H1 (cell line): ENCODE measurements at regions not wholly inside any gene's neighbourhood (a gene's known extent, or its start where the extent isn't known, plus 50 kb on each side); places are given as distances from the start of the nearest gene placed in this dataset.

Source experiments
- CTCF ChIA-PET: fragments of 300-600 bp; sonication (Branson Sonifier 250); formaldehyde crosslinking; loops from one replicate; lab custom pipeline; 2021; ENCODE audit not compliant: partially characterized antibody; lab: Charles Lee
- POLR2A ChIA-PET: fragments of 300-600 bp; sonication (Branson Sonifier 250); formaldehyde crosslinking; loops from one replicate; lab custom pipeline; 2021; ENCODE audit warnings: inconsistent platforms; ENCODE audit not compliant: partially characterized antibody; lab: Charles Lee
- DNase-seq, 2 experiments: peaks; one replicate each; pipeline versions ENCODE4 v3.0.0 to v3.0.0-alpha.2; 2010 to 2022; ENCODE audit warnings: low spot score in 2 of 2, low read depth in 1 of 2, mixed read lengths in 1 of 2
- FAIRE-seq: peaks from 2 replicates; lab custom pipeline; 2011; peaks lifted over from hg19 to GRCh38; lab: Jason Lieb, UNC
- H2AFZ ChIP-seq: 2 replicates; pipeline ENCODE4 v1.8.1; 2012; ENCODE audit warnings: low read length, inconsistent platforms
- H2AK5ac ChIP-seq: 2 replicates; pipeline ENCODE4 v1.6.1; 2013; ENCODE audit warnings: low read depth, low read length
- H2BK120ac ChIP-seq: replicated peaks from 2 replicates; pipeline ENCODE3; 2013; ENCODE audit warnings: low read depth, low read length, inconsistent platforms
- H2BK12ac ChIP-seq: 2 replicates; pipeline ENCODE4 v1.6.1; 2013; ENCODE audit warnings: low read depth, low read length
- H2BK15ac ChIP-seq: 2 replicates; pipeline ENCODE4 v1.6.1; 2013; ENCODE audit warnings: low read length
- H2BK20ac ChIP-seq: 2 replicates; pipeline ENCODE4 v1.6.1; 2013; ENCODE audit warnings: low read length
- H2BK5ac ChIP-seq: 2 replicates; pipeline ENCODE4 v1.6.1; 2013; ENCODE audit warnings: low read depth, low read length
- H3K14ac ChIP-seq: 2 replicates; pipeline ENCODE4 v1.6.1; 2013; ENCODE audit warnings: inconsistent platforms; ENCODE audit not compliant: insufficient read length
- H3K18ac ChIP-seq: 2 replicates; pipeline ENCODE4 v1.6.1; 2013; ENCODE audit warnings: low read length; ENCODE audit errors: extremely low read depth
- H3K23ac ChIP-seq: 2 replicates; pipeline ENCODE4 v1.6.1; 2013; ENCODE audit warnings: inconsistent platforms; ENCODE audit not compliant: insufficient read length
- H3K23me2 ChIP-seq: 2 replicates; pipeline ENCODE4 v1.6.1; 2013; ENCODE audit warnings: low read depth, low read length
- H3K27ac ChIP-seq: 2 replicates; pipeline ENCODE4 v1.6.1; 2011; ENCODE audit warnings: low read depth, low read length, inconsistent platforms
- H3K27me3 ChIP-seq, 4 experiments: replicated peaks in 1 of 4; 1 replicate in 1 of 4; 2 replicates in 3 of 4; pipeline versions ENCODE4 v1.6.1 to v1.8.1; 2011 to 2013; ENCODE audit warnings: low read length in 3 of 4, mild to moderate bottlenecking in 3 of 4, inconsistent platforms in 2 of 4, mixed read lengths in 2 of 4, moderate library complexity in 1 of 4; ENCODE audit not compliant: control insufficient read depth in 3 of 4, insufficient read depth in 3 of 4; ENCODE audit errors: extremely low read depth in 1 of 4
- H3K36me3 ChIP-seq, 4 experiments: 2 replicates each; pipeline versions ENCODE4 v1.6.1 to v1.8.1; 2011 to 2013; ENCODE audit warnings: mild to moderate bottlenecking in 4 of 4, low read length in 3 of 4, moderate library complexity in 2 of 4, control low read depth in 1 of 4, inconsistent platforms in 1 of 4; ENCODE audit not compliant: insufficient read depth in 4 of 4, control insufficient read depth in 2 of 4
- H3K4ac ChIP-seq: replicated peaks from 2 replicates; pipeline ENCODE3; 2013; ENCODE audit warnings: low read length, low read depth, mixed read lengths, inconsistent platforms; ENCODE audit not compliant: insufficient read length
- H3K4me1 ChIP-seq, 4 experiments: replicated peaks in 1 of 4; 1 replicate in 1 of 4; 2 replicates in 3 of 4; pipeline versions ENCODE4 v1.6.1 to v1.8.1; 2011 to 2013; ENCODE audit warnings: low read length in 3 of 4, inconsistent platforms in 2 of 4, mixed read lengths in 1 of 4; ENCODE audit not compliant: insufficient read depth in 4 of 4, control insufficient read depth in 3 of 4
- H3K4me2 ChIP-seq, 2 experiments: 2 replicates each; pipeline versions ENCODE4 v1.6.1 to v1.8.1; 2011 to 2013; ENCODE audit warnings: low read depth in 2 of 2, low read length in 2 of 2, control low read depth in 1 of 2, inconsistent platforms in 1 of 2, mild to moderate bottlenecking in 1 of 2; ENCODE audit not compliant: insufficient read depth in 1 of 2
- H3K4me3 ChIP-seq, 4 experiments: fragments of 200-600, 300-600 bp in 1 of 4; sonication (generic), shearing (Covaris generic), sonication (Bioruptor Twin) in 1 of 4; 2 replicates each; pipeline versions ENCODE4 v1.5.1 to v1.8.1; 2011 to 2016; ENCODE audit warnings: low read length in 4 of 4, low read depth in 3 of 4, control low read depth in 2 of 4, inconsistent platforms in 2 of 4, mild to moderate bottlenecking in 2 of 4, mixed read lengths in 1 of 4, moderate library complexity in 1 of 4; ENCODE audit not compliant: insufficient read depth in 2 of 4; ENCODE audit errors: extremely low read depth in 1 of 4
- H3K56ac ChIP-seq: replicated peaks from 2 replicates; pipeline ENCODE3; 2013; ENCODE audit warnings: low read depth, mild to moderate bottlenecking, mixed read lengths, low read length, inconsistent platforms; ENCODE audit not compliant: insufficient read length
- H3K79me1 ChIP-seq: 2 replicates; pipeline ENCODE4 v1.6.1; 2013; ENCODE audit warnings: low read depth, low read length, control low read depth
- H3K79me2 ChIP-seq, 2 experiments: 2 replicates each; pipeline versions ENCODE4 v1.6.1 to v1.8.1; 2012 to 2013; ENCODE audit warnings: low read length in 2 of 2, mild to moderate bottlenecking in 2 of 2, inconsistent platforms in 1 of 2; ENCODE audit not compliant: insufficient read depth in 2 of 2, control insufficient read depth in 1 of 2
- H3K9ac ChIP-seq, 4 experiments: replicated peaks in 1 of 4; 1 replicate in 1 of 4; 2 replicates in 3 of 4; pipeline versions ENCODE4 v1.6.1 to v1.8.1; 2011 to 2013; ENCODE audit warnings: low read depth in 3 of 4, low read length in 3 of 4, control low read depth in 2 of 4, mild to moderate bottlenecking in 2 of 4, moderate library complexity in 2 of 4, inconsistent platforms in 1 of 4; ENCODE audit errors: extremely low read depth in 1 of 4
- H3K9me3 ChIP-seq, 2 experiments: 2 replicates each; pipeline versions ENCODE4 v1.6.1 to v1.8.1; 2012 to 2013; ENCODE audit warnings: mild to moderate bottlenecking in 2 of 2, moderate library complexity in 2 of 2, control low read depth in 1 of 2, inconsistent platforms in 1 of 2, low read depth in 1 of 2, low read length in 1 of 2, mixed read lengths in 1 of 2; ENCODE audit not compliant: insufficient read depth in 2 of 2
- H4K20me1 ChIP-seq, 2 experiments: replicated peaks in 1 of 2; 2 replicates each; pipeline versions ENCODE3 to v1.8.1; 2011 to 2013; ENCODE audit warnings: inconsistent platforms in 2 of 2, low read length in 2 of 2, mild to moderate bottlenecking in 1 of 2; ENCODE audit not compliant: insufficient read depth in 2 of 2, control insufficient read depth in 1 of 2
- H4K5ac ChIP-seq: 2 replicates; pipeline ENCODE4 v1.6.1; 2013; ENCODE audit warnings: low read length, low read depth, mixed read lengths, inconsistent platforms; ENCODE audit not compliant: insufficient read length
- H4K8ac ChIP-seq: 2 replicates; pipeline ENCODE4 v1.8.0; 2013; ENCODE audit warnings: mild to moderate bottlenecking, moderate library complexity, low read length, inconsistent platforms; ENCODE audit not compliant: insufficient read depth; ENCODE audit errors: extremely low read depth
- H4K91ac ChIP-seq: replicated peaks from 2 replicates; pipeline ENCODE3; 2013; ENCODE audit warnings: low read length, mixed read lengths, inconsistent platforms; ENCODE audit not compliant: insufficient read length
- BCL11A ChIP-seq, 2 experiments: IDR thresholded peaks; one replicate each; pipeline ENCODE4 v1.6.1; 2011; ENCODE audit warnings: low read depth in 2 of 2, low read length in 2 of 2, mild to moderate bottlenecking in 2 of 2
- CREB1 ChIP-seq: IDR thresholded peaks from 2 replicates; pipeline ENCODE4 v1.6.1; 2012; ENCODE audit warnings: inconsistent platforms
- EZH2 ChIP-seq: fragments of 200-600 bp; sonication (generic); IDR thresholded peaks from 2 replicates; pipeline ENCODE4 v1.7.1; 2012; ENCODE audit warnings: low read depth, mild to moderate bottlenecking, moderate library complexity, low read length, inconsistent platforms; ENCODE audit not compliant: severe bottlenecking
- WGBS, 2 experiments: shearing (Covaris generic) in 1 of 2; methylation state at CpG; one replicate each; pipeline versions ENCODE4 v1.1.6 to v1.1.7; 2013 to 2015; ENCODE audit warnings: low lambda C conversion rate in 2 of 2, mixed read lengths in 2 of 2, inconsistent platforms in 1 of 2, low coverage in 1 of 2, missing lambda C conversion rate in 1 of 2; ENCODE audit not compliant: insufficient replicate concordance in 2 of 2, insufficient coverage in 1 of 2, insufficient read length in 1 of 2; ENCODE audit errors: extremely low coverage in 1 of 2, missing lambda C conversion rate in 1 of 2; 5-methylcytosine and 5-hydroxymethylcytosine counted together
- TF ChIP-seq, protein P1 (sequence below): IDR thresholded peaks from 2 replicates; pipeline ENCODE4 v1.6.1; 2012; ENCODE audit warnings: low read length, inconsistent platforms

DNA sequence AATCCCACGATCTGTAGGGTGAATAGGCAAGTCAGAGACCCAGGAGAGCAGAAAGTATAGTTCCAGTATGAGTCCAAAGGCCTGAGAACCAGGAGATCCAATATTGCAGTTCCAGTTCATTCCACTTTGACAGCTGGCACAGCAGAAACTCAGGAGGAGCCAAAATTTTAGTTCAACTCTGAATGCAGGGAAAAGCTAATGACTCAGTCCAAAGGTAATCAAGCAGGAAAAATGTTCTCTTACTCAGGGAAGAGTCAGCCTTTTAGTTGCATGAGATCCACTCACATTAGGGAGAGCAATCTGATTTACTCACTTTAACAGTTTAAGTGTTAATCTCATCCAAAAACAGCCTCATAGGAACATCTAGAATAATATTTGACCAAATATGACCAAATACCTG is 130.2 kb upstream of the LRFN5 start:
- no peaks in the 10 kb centered on the region for H3K36me3 ChIP-seq
- H2AFZ ChIP-seq = no peak overlapping the region
- no peaks in the 10 kb centered on the region for H3K27me3 ChIP-seq
- H2AK5ac ChIP-seq = no peak overlapping the region
- H2BK5ac ChIP-seq = no peak overlapping the region
- no peak overlapping the region for H3K23ac ChIP-seq
- H3K23me2 ChIP-seq = no peaks in the 10 kb centered on the region
- H3K79me1 ChIP-seq = no peaks in the 10 kb centered on the region
- H4K91ac ChIP-seq = no peak overlapping the region
- H3K18ac ChIP-seq = no peak overlapping the region
- POLR2A ChIA-PET = no interaction called here
- no peak overlapping the region for H3K4me2 ChIP-seq
- H2BK20ac ChIP-seq = no peak overlapping the region
- CTCF ChIA-PET = no interaction called here
- H4K5ac ChIP-seq = no peak overlapping the region
- H4K20me1 ChIP-seq = no peaks in the 10 kb centered on the region
- no peak for TF ChIP-seq BCL11A (IDR thresholded peaks at IDR 0.05; ENCODE audit: low read depth in 2 of 2, low read length in 2 of 2)
- TF ChIP-seq, protein P1, sequence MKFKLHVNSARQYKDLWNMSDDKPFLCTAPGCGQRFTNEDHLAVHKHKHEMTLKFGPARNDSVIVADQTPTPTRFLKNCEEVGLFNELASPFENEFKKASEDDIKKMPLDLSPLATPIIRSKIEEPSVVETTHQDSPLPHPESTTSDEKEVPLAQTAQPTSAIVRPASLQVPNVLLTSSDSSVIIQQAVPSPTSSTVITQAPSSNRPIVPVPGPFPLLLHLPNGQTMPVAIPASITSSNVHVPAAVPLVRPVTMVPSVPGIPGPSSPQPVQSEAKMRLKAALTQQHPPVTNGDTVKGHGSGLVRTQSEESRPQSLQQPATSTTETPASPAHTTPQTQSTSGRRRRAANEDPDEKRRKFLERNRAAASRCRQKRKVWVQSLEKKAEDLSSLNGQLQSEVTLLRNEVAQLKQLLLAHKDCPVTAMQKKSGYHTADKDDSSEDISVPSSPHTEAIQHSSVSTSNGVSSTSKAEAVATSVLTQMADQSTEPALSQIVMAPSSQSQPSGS = no peak
- TF ChIP-seq EZH2 = no peak
- no peak for TF ChIP-seq CREB1
- TF ChIP-seq, all 59 proteins: peak for 0
- 85% methylated on average over 1 of the region's 1 CpG; no CpG with 5 or more reads in 1 of the 2 experiments for WGBS, 2 experiments
- Histone ChIP-seq H3K79me2 (no peaks in the 10 kb centered on the region), H2BK120ac (no peak overlapping the region), H3K27ac (no peak overlapping the region), H4K8ac (no peak overlapping the region), H2BK12ac (no peak overlapping the region), H3K9me3 (no peaks in the 10 kb centered on the region), H3K56ac (no peak overlapping the region), H3K9ac (no peak overlapping the region), H3K4me1 (no peaks in the 10 kb centered on the region), H3K4ac (no peak overlapping the region), H2BK15ac (no peak overlapping the region), H3K4me3 (no peak overlapping the region), H3K14ac (no peak overlapping the region)
- FAIRE-seq = no peak
- DNase-seq = no peak
